Upper lobe of left lung (tissue), 6 donors: ENCODE measurements at regions not wholly inside any gene's neighbourhood (a gene's known extent, or its start where the extent isn't known, plus 50 kb on each side); places are given as distances from the start of the nearest gene placed in this dataset.

Source experiments
- ATAC-seq, 2 donors: fragments of 200-7000 bp; cut with Tn5 transposase; one replicate each; pipeline ENCODE4 v1.9.1; 2022; ENCODE audit warnings: mild to moderate bottlenecking in 2 of 2, moderate library complexity in 2 of 2; ENCODE audit not compliant: low FRiP score in 2 of 2
- DNase-seq, 2 donors: peaks; one replicate each; pipeline ENCODE4 v3.0.0-alpha.2; 2019 to 2020
- H3K27ac ChIP-seq, 4 donors: fragments of 200-600 bp; sonication (generic); one replicate each; pipeline ENCODE4 v1.5.1; 2016 to 2019
- H3K27me3 ChIP-seq, 4 donors: fragments of 200-600 bp; sonication (generic); one replicate each; pipeline ENCODE4 v1.5.1; 2017 to 2019
- H3K36me3 ChIP-seq, 4 donors: fragments of 200-600 bp; sonication (generic); one replicate each; pipeline ENCODE4 v1.5.1; 2016 to 2019
- H3K4me1 ChIP-seq, 4 donors: fragments of 200-600 bp; sonication (generic); one replicate each; pipeline ENCODE4 v1.5.1; 2018 to 2019
- H3K4me3 ChIP-seq, 4 donors: fragments of 200-600 bp; sonication (generic); one replicate each; pipeline ENCODE4 v1.5.1; 2017 to 2019; ENCODE audit warnings: mild to moderate bottlenecking in 2 of 4, moderate library complexity in 1 of 4
- H3K9me3 ChIP-seq, 4 donors: fragments of 200-600 bp; sonication (generic); one replicate each; pipeline ENCODE4 v1.5.1; 2018 to 2019
- CTCF ChIP-seq, 6 experiments: fragments of 450-650 bp in 4 of 6; fragments of 200-600 bp in 2 of 6; sonication (generic) in 2 of 6; IDR thresholded peaks; one replicate each; pipeline ENCODE4 v1.5.1; 2016 to 2019; ENCODE audit warnings: antibody characterized with exemption in 6 of 6
- EP300 ChIP-seq, 4 donors: sonication (generic); formaldehyde crosslinking; IDR thresholded peaks; one replicate each; pipeline ENCODE4 v1.5.1; 2017; ENCODE audit warnings: antibody characterized with exemption in 4 of 4, control low read depth in 2 of 4
- POLR2A ChIP-seq, 4 donors: fragments of 450-650 bp; IDR thresholded peaks; one replicate each; pipeline ENCODE4 v1.5.1; 2016 to 2017; ENCODE audit warnings: antibody characterized with exemption in 4 of 4, mild to moderate bottlenecking in 2 of 4
- POLR2AphosphoS5 ChIP-seq, 2 donors: sonication (generic); formaldehyde crosslinking; IDR thresholded peaks; one replicate each; pipeline ENCODE4 v1.5.1; 2017; ENCODE audit warnings: antibody characterized with exemption in 2 of 2
- WGBS, 2 donors: methylation state at CpG; one replicate each; pipeline ENCODE4 v1.1.5; 2017 to 2018; 5-methylcytosine and 5-hydroxymethylcytosine counted together
- donor health status: DM: no; HTN: no; CAD: no; lungs with moderate emphysema.
- donor health status: DM: no; HTN: yes; CAD: no; lungs with severe emphysema.

GRCh38 chr11:70886676-70887541 is 365.5 kb downstream of the SHANK2 start:
- no peak for TF ChIP-seq EP300 (IDR thresholded peaks at IDR 0.05)
- TF ChIP-seq POLR2AphosphoS5 (IDR thresholded peaks at IDR 0.05) = no peak
- no peak for TF ChIP-seq CTCF (IDR thresholded peaks at IDR 0.05)
- TF ChIP-seq POLR2A (IDR thresholded peaks at IDR 0.05) = no peak
- H3K4me3 ChIP-seq = no peak overlapping the region
- no peaks in the 10 kb centered on the region for H3K36me3 ChIP-seq
- H3K9me3 ChIP-seq = no peaks in the 10 kb centered on the region
- no peaks in the 10 kb centered on the region for H3K27me3 ChIP-seq
- H3K27ac ChIP-seq = no peak overlapping the region
- ATAC-seq (no peak), DNase-seq (no peak)
- no peaks in the 10 kb centered on the region for H3K4me1 ChIP-seq
- WGBS, 2 donors = 80 to 85% methylated on average over 21 of the region's 21 CpGs

GRCh38 chr11:70887542-70887827 is 364.9 kb downstream of the SHANK2 start:
- H3K9me3 ChIP-seq = no peaks in the 10 kb centered on the region
- no peak overlapping the region for H3K4me3 ChIP-seq
- no peak for DNase-seq
- H3K4me1 ChIP-seq = no peaks in the 10 kb centered on the region
- no peak overlapping the region for H3K27ac ChIP-seq
- H3K27me3 ChIP-seq = no peaks in the 10 kb centered on the region
- no peak for ATAC-seq
- TF ChIP-seq POLR2A (IDR thresholded peaks at IDR 0.05) (no peak), CTCF (IDR thresholded peaks at IDR 0.05) (no peak), POLR2AphosphoS5 (IDR thresholded peaks at IDR 0.05) (no peak), EP300 (IDR thresholded peaks at IDR 0.05) (no peak)
- 43 to 56% methylated on average over 2 of the region's 2 CpGs for WGBS, 2 donors
- no peaks in the 10 kb centered on the region for H3K36me3 ChIP-seq

GRCh38 chr11:70888061-70888460 is 364.3 kb downstream of the SHANK2 start:
- Histone ChIP-seq H3K27me3 (no peaks in the 10 kb centered on the region), H3K4me3 (no peak overlapping the region), H3K4me1 (no peaks in the 10 kb centered on the region), H3K27ac (no peak overlapping the region), H3K36me3 (no peaks in the 10 kb centered on the region), H3K9me3 (no peaks in the 10 kb centered on the region)
- no peak for ATAC-seq
- 68 to 73% methylated on average over 6 of the region's 6 CpGs for WGBS, 2 donors
- DNase-seq = no peak
- TF ChIP-seq POLR2A (IDR thresholded peaks at IDR 0.05) = no peak
- TF ChIP-seq POLR2AphosphoS5 (IDR thresholded peaks at IDR 0.05) = no peak
- TF ChIP-seq CTCF (IDR thresholded peaks at IDR 0.05) = no peak
- no peak for TF ChIP-seq EP300 (IDR thresholded peaks at IDR 0.05)

GRCh38 chr11:70889411-70889810 is 363.0 kb downstream of the SHANK2 start:
- no peaks in the 10 kb centered on the region for H3K4me1 ChIP-seq
- no peak overlapping the region for H3K4me3 ChIP-seq
- WGBS, 2 donors = 81 to 84% methylated on average over 7 to 13 of the region's 13 CpGs
- TF ChIP-seq POLR2A (IDR thresholded peaks at IDR 0.05) (no peak), EP300 (IDR thresholded peaks at IDR 0.05) (no peak), CTCF (IDR thresholded peaks at IDR 0.05) (no peak), POLR2AphosphoS5 (IDR thresholded peaks at IDR 0.05) (no peak)
- no peaks in the 10 kb centered on the region for H3K36me3 ChIP-seq
- ATAC-seq (no peak), DNase-seq (no peak)
- no peak overlapping the region for H3K27ac ChIP-seq
- H3K27me3 ChIP-seq = no peaks in the 10 kb centered on the region
- H3K9me3 ChIP-seq = no peaks in the 10 kb centered on the region

GRCh38 chr11:70891844-70892380 is 360.5 kb downstream of the SHANK2 start:
- DNase-seq = no peak
- WGBS, 2 donors = 83 to 91% methylated on average over 9 of the region's 9 CpGs

More at GRCh38 chr11:70891844-70892380, 360.5 kb downstream of the SHANK2 start:
- H3K27me3 ChIP-seq = no peaks in the 10 kb centered on the region
- no peak overlapping the region for H3K4me3 ChIP-seq
- H3K4me1 ChIP-seq = no peaks in the 10 kb centered on the region
- no peak overlapping the region for H3K27ac ChIP-seq
- no peaks in the 10 kb centered on the region for H3K36me3 ChIP-seq
- ATAC-seq = no peak
- TF ChIP-seq POLR2A (IDR thresholded peaks at IDR 0.05) (no peak), POLR2AphosphoS5 (IDR thresholded peaks at IDR 0.05) (no peak)
- peaks cover 0 to 3% (median under 1%) of the 10 kb centered on the region in 4 donors for H3K9me3 ChIP-seq
